COLO668 (cell line): ENCODE measurements at regions not wholly inside any gene's neighbourhood (a gene's known extent, or its start where the extent isn't known, plus 50 kb on each side); places are given as distances from the start of the nearest gene placed in this dataset.

Experiments used
- DNase-seq: peaks from one replicate; lab custom pipeline; 2025; ENCODE audit not compliant: unreplicated experiment; lab: John Stamatoyannopoulos, UW

GRCh38 chr1:239725371-239725770 is 339.0 kb downstream of the CHRM3 start:
- DNase-seq, result no peak

GRCh38 chr1:239725933-239726332 is 339.6 kb downstream of the CHRM3 start:
- DNase-seq, result no peak

- no peak for DNase-seq
These were observed 344.0 kb downstream of the CHRM3 start for GRCh38 chr1:239730378-239730777.

GRCh38 chr1:239731082-239731748 is 344.8 kb downstream of the CHRM3 start:
- no peak for DNase-seq

GRCh38 chr1:239732770-239733169 is 346.4 kb downstream of the CHRM3 start:
- DNase-seq, result no peak

GRCh38 chr1:239733995-239734394 is 347.6 kb downstream of the CHRM3 start:
- DNase-seq, result no peak

- no peak for DNase-seq
These were observed 348.7 kb downstream of the CHRM3 start for GRCh38 chr1:239735111-239735510.

- DNase-seq, result no peak
These were observed 350.1 kb downstream of the CHRM3 start for GRCh38 chr1:239736479-239736878.

GRCh38 chr1:239739375-239739774 is 352.3 kb upstream of the FMN2 start:
- no peak for DNase-seq

- DNase-seq, result no peak
These were observed 351.8 kb upstream of the FMN2 start for GRCh38 chr1:239739919-239740318.

- DNase-seq, result no peak
These were observed 349.1 kb upstream of the FMN2 start for GRCh38 chr1:239742416-239743109.

GRCh38 chr1:239744851-239745250 is 346.8 kb upstream of the FMN2 start:
- no peak for DNase-seq

- no peak for DNase-seq
These were observed 336.4 kb upstream of the FMN2 start for GRCh38 chr1:239755107-239755912.

- DNase-seq, result no peak
These were observed 334.0 kb upstream of the FMN2 start for GRCh38 chr1:239757716-239758115.

GRCh38 chr1:239758756-239759155 is 332.9 kb upstream of the FMN2 start:
- no peak for DNase-seq

- no peak for DNase-seq
These were observed 330.2 kb upstream of the FMN2 start for GRCh38 chr1:239761509-239761908.

GRCh38 chr1:239763850-239764249 is 327.8 kb upstream of the FMN2 start:
- no peak for DNase-seq

- DNase-seq, result no peak
These were observed 327.1 kb upstream of the FMN2 start for GRCh38 chr1:239764546-239764945.

- DNase-seq, result no peak
These were observed 326.5 kb upstream of the FMN2 start for GRCh38 chr1:239765163-239765562.

- DNase-seq, result no peak
These were observed 320.1 kb upstream of the FMN2 start for GRCh38 chr1:239771550-239771949.

- DNase-seq, result no peak
These were observed 319.2 kb upstream of the FMN2 start for GRCh38 chr1:239772446-239772845.

GRCh38 chr1:239775466-239775865 is 316.2 kb upstream of the FMN2 start:
- DNase-seq, result no peak
